PC-3 (cell line): ENCODE measurements at regions not wholly inside any gene's neighbourhood (a gene's known extent, or its start where the extent isn't known, plus 50 kb on each side); places are given as distances from the start of the nearest gene placed in this dataset.

ENCODE experiments used
- EZH2 ChIP-seq: fragments of 300-600 bp; sonication (generic); IDR thresholded peaks from one replicate; pipeline ENCODE4 v1.6.1; 2017; ENCODE audit warnings: antibody characterized with exemption, mild to moderate bottlenecking, low read length; ENCODE audit not compliant: unreplicated experiment
- EZH2phosphoT487 ChIP-seq: fragments of 300-600 bp; sonication (generic); IDR thresholded peaks from 2 replicates; pipeline ENCODE4 v1.6.1; 2018; ENCODE audit warnings: mild to moderate bottlenecking, antibody characterized with exemption, low read length, borderline replicate concordance
- TF ChIP-seq, protein P1 (sequence below): fragments of 300-600 bp; sonication (generic); conservative IDR thresholded peaks from 2 replicates; pipeline ENCODE4 v1.5.1; 2017; ENCODE audit warnings: antibody characterized with exemption, low read depth, mild to moderate bottlenecking, low read length

DNA sequence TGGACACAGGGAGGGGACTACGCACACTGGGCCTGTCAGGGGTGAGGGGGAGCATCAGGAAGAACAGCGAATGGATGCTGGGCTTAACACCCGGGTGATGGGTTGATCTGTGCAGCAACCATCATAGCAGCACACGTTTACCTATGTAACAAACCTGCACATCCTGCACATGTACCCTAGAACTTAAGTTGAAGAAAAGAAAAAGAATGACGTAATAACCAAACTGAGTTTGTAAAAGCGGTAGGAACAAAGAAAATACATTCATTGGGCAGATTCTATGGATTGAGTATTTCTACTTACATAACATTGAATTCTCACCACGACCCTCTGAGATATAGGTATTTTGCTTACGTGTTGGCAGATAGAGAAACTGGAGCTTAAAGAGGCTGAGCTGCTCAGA lies 468.4 kb downstream of the TTLL7 start:
- TF ChIP-seq, protein P1, sequence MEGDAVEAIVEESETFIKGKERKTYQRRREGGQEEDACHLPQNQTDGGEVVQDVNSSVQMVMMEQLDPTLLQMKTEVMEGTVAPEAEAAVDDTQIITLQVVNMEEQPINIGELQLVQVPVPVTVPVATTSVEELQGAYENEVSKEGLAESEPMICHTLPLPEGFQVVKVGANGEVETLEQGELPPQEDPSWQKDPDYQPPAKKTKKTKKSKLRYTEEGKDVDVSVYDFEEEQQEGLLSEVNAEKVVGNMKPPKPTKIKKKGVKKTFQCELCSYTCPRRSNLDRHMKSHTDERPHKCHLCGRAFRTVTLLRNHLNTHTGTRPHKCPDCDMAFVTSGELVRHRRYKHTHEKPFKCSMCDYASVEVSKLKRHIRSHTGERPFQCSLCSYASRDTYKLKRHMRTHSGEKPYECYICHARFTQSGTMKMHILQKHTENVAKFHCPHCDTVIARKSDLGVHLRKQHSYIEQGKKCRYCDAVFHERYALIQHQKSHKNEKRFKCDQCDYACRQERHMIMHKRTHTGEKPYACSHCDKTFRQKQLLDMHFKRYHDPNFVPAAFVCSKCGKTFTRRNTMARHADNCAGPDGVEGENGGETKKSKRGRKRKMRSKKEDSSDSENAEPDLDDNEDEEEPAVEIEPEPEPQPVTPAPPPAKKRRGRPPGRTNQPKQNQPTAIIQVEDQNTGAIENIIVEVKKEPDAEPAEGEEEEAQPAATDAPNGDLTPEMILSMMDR: no peak
- TF ChIP-seq EZH2: no peak
- no peak for TF ChIP-seq EZH2phosphoT487
